Liver (tissue), 8 donors: ENCODE measurements at regions not wholly inside any gene's neighbourhood (a gene's known extent, or its start where the extent isn't known, plus 50 kb on each side); places are given as distances from the start of the nearest gene placed in this dataset.
"Not testable (repeated sequence)": the region's sequence is repeated elsewhere in the genome, so short reads cannot be mapped to it uniquely, and the experiment has no call there.

ENCODE experiments used
- DNase-seq: peaks from one replicate; pipeline ENCODE4 v3.0.0-alpha.2; 2017; ENCODE audit warnings: low spot score
- H3K27ac ChIP-seq, 2 donors: one replicate each; pipeline ENCODE4 v1.7.0; 2013; ENCODE audit warnings: inconsistent platforms in 2 of 2, low read length in 2 of 2, control low read depth in 1 of 2, low read depth in 1 of 2, mild to moderate bottlenecking in 1 of 2
- H3K27me3 ChIP-seq, 4 donors: one replicate each; pipeline versions ENCODE4 v1.6.1 to v1.7.0; 2013; ENCODE audit warnings: low read length in 3 of 4, inconsistent platforms in 1 of 4, mild to moderate bottlenecking in 1 of 4, moderate library complexity in 1 of 4; ENCODE audit not compliant: control insufficient read depth in 4 of 4, insufficient read depth in 4 of 4
- H3K36me3 ChIP-seq, 4 donors: one replicate each; pipeline versions ENCODE4 v1.6.1 to v1.7.0; 2013; ENCODE audit warnings: low read length in 3 of 4, mild to moderate bottlenecking in 3 of 4, low read depth in 1 of 4, moderate library complexity in 1 of 4; ENCODE audit not compliant: control insufficient read depth in 4 of 4, insufficient read depth in 3 of 4
- H3K4me1 ChIP-seq, 4 donors: one replicate each; pipeline versions ENCODE4 v1.6.1 to v1.7.0; 2013; ENCODE audit warnings: low read length in 3 of 4, mild to moderate bottlenecking in 3 of 4, moderate library complexity in 1 of 4; ENCODE audit not compliant: control insufficient read depth in 4 of 4, insufficient read depth in 4 of 4
- H3K4me3 ChIP-seq, 3 donors: one replicate each; pipeline versions ENCODE4 v1.6.1 to v1.7.0; 2013; ENCODE audit warnings: low read length in 3 of 3, control low read depth in 1 of 3, low read depth in 1 of 3, mild to moderate bottlenecking in 1 of 3
- H3K9ac ChIP-seq, 2 donors: one replicate each; pipeline ENCODE4 v1.7.0; 2013; ENCODE audit warnings: low read length in 2 of 2, mild to moderate bottlenecking in 2 of 2, moderate library complexity in 2 of 2, control low read depth in 1 of 2, low read depth in 1 of 2
- H3K9me3 ChIP-seq, 4 donors: one replicate each; pipeline versions ENCODE4 v1.6.1 to v1.7.0; 2013; ENCODE audit warnings: low read length in 3 of 4; ENCODE audit not compliant: control insufficient read depth in 4 of 4
- FOXA1 ChIP-seq: IDR thresholded peaks from 2 replicates; pipeline ENCODE4 v1.6.1; 2016; ENCODE audit warnings: antibody characterized with exemption
- FOXA2 ChIP-seq: IDR thresholded peaks from 2 replicates; pipeline ENCODE4 v1.6.1; 2016; ENCODE audit warnings: antibody characterized with exemption
- GABPA ChIP-seq, 2 donors: IDR thresholded peaks in 1 of 2; conservative IDR thresholded peaks in 1 of 2; 2 replicates each; pipeline ENCODE4 v1.6.1; 2016; ENCODE audit warnings: antibody characterized with exemption in 2 of 2, mild to moderate bottlenecking in 1 of 2, moderate library complexity in 1 of 2
- HNF4A ChIP-seq, 2 donors: conservative IDR thresholded peaks; 2 replicates each; pipeline ENCODE4 v1.6.1; 2016; ENCODE audit warnings: antibody characterized with exemption in 2 of 2, mild to moderate bottlenecking in 2 of 2
- HNF4G ChIP-seq: IDR thresholded peaks from 2 replicates; pipeline ENCODE4 v1.6.1; 2016; ENCODE audit warnings: antibody characterized with exemption
- JUND ChIP-seq, 2 donors: IDR thresholded peaks; 2 replicates each; pipeline ENCODE4 v1.6.1; 2016; ENCODE audit warnings: antibody characterized with exemption in 2 of 2
- RAD21 ChIP-seq, 2 donors: IDR thresholded peaks; 2 replicates each; pipeline ENCODE4 v1.6.1; 2016; ENCODE audit warnings: antibody characterized with exemption in 2 of 2, mild to moderate bottlenecking in 2 of 2
- RXRA ChIP-seq, 2 donors: IDR thresholded peaks; 2 replicates each; pipeline ENCODE4 v1.6.1; 2017 to 2018; ENCODE audit warnings: antibody characterized with exemption in 2 of 2, mild to moderate bottlenecking in 1 of 2
- SP1 ChIP-seq: IDR thresholded peaks from 2 replicates; pipeline ENCODE4 v1.6.1; 2018; ENCODE audit warnings: antibody characterized with exemption, mild to moderate bottlenecking
- YY1 ChIP-seq: IDR thresholded peaks from 2 replicates; pipeline ENCODE4 v1.6.1; 2016; ENCODE audit warnings: antibody characterized with exemption, mild to moderate bottlenecking
- WGBS: extraction: QIAGEN DNeasy Blood & Tissue Kit; methylation state at CpG from one replicate; pipeline ENCODE4 v1.1.7; 2013; 5-methylcytosine and 5-hydroxymethylcytosine counted together
- TF ChIP-seq, protein P1 (sequence below): IDR thresholded peaks from 2 replicates; pipeline ENCODE4 v1.6.1; 2016; ENCODE audit warnings: antibody characterized with exemption
- TF ChIP-seq, protein P2 (sequence below): fragments of 150-350 bp; IDR thresholded peaks from 2 replicates; pipeline ENCODE4 v1.5.1; 2017; ENCODE audit warnings: improper control_type of control experiment, low read depth, low read length; ENCODE audit not compliant: missing input control
- TF ChIP-seq, protein P3 (sequence below): IDR thresholded peaks from 2 replicates; pipeline ENCODE4 v1.6.1; 2016; ENCODE audit warnings: antibody characterized with exemption, mild to moderate bottlenecking
- TF ChIP-seq, protein P4 (sequence below): IDR thresholded peaks from 2 replicates; pipeline ENCODE4 v1.6.1; 2016; ENCODE audit warnings: antibody characterized with exemption
- donor health status: healthy.
- donor health status: healthy.
- donor health status: healthy.
- donor health status: healthy.
- donor health status: healthy.

DNA sequence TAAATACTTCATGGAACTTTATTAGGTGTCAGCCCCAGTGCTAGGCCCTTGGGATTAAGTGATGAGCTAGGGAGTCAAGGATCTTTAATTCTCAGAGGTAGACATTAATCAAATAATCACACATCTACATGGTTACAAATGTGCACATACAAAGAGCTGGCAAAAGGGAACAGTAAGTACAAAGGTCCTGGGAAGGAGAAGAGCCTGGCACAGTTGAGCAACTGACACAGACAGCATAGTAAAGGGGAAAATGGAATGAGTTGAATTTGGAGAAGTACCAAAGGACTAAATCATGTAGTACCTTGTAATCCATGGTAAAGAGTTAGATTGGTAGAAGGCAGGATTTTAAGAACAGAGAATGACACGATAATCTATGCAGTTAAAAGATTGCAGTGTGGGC is 116.3 kb downstream of the APIP start:
- Histone ChIP-seq H3K27ac (no peak overlapping the region), H3K9me3 (no peaks in the 10 kb centered on the region), H3K36me3 (no peaks in the 10 kb centered on the region), H3K4me1 (peaks cover 0 to 19% (median 8%) of the 10 kb centered on the region in 4 donors), H3K27me3 (no peaks in the 10 kb centered on the region), H3K9ac (no peak overlapping the region), H3K4me3 (no peak overlapping the region)
- TF ChIP-seq FOXA1 (no peak), YY1 (peak; percentile 54), HNF4G (peak; percentile 69), HNF4A (conservative IDR thresholded peaks at IDR 0.05) (peak; percentile 79 to 80), FOXA2 (no peak), RAD21 (IDR thresholded peaks at IDR 0.05) (peak in 1 of 2 donors; percentile 52), RXRA (IDR thresholded peaks at IDR 0.05) (peak; percentile 14 to 69), SP1 (peak; percentile 66), GABPA (IDR thresholded peaks at IDR 0.05 in 1 of 2, conservative IDR thresholded peaks at IDR 0.05 in 1 of 2) (no peak)
- TF ChIP-seq, protein P1, sequence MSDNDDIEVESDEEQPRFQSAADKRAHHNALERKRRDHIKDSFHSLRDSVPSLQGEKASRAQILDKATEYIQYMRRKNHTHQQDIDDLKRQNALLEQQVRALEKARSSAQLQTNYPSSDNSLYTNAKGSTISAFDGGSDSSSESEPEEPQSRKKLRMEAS: peak; percentile 15
- TF ChIP-seq, protein P2, sequence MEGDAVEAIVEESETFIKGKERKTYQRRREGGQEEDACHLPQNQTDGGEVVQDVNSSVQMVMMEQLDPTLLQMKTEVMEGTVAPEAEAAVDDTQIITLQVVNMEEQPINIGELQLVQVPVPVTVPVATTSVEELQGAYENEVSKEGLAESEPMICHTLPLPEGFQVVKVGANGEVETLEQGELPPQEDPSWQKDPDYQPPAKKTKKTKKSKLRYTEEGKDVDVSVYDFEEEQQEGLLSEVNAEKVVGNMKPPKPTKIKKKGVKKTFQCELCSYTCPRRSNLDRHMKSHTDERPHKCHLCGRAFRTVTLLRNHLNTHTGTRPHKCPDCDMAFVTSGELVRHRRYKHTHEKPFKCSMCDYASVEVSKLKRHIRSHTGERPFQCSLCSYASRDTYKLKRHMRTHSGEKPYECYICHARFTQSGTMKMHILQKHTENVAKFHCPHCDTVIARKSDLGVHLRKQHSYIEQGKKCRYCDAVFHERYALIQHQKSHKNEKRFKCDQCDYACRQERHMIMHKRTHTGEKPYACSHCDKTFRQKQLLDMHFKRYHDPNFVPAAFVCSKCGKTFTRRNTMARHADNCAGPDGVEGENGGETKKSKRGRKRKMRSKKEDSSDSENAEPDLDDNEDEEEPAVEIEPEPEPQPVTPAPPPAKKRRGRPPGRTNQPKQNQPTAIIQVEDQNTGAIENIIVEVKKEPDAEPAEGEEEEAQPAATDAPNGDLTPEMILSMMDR: no peak
- TF ChIP-seq, protein P3, sequence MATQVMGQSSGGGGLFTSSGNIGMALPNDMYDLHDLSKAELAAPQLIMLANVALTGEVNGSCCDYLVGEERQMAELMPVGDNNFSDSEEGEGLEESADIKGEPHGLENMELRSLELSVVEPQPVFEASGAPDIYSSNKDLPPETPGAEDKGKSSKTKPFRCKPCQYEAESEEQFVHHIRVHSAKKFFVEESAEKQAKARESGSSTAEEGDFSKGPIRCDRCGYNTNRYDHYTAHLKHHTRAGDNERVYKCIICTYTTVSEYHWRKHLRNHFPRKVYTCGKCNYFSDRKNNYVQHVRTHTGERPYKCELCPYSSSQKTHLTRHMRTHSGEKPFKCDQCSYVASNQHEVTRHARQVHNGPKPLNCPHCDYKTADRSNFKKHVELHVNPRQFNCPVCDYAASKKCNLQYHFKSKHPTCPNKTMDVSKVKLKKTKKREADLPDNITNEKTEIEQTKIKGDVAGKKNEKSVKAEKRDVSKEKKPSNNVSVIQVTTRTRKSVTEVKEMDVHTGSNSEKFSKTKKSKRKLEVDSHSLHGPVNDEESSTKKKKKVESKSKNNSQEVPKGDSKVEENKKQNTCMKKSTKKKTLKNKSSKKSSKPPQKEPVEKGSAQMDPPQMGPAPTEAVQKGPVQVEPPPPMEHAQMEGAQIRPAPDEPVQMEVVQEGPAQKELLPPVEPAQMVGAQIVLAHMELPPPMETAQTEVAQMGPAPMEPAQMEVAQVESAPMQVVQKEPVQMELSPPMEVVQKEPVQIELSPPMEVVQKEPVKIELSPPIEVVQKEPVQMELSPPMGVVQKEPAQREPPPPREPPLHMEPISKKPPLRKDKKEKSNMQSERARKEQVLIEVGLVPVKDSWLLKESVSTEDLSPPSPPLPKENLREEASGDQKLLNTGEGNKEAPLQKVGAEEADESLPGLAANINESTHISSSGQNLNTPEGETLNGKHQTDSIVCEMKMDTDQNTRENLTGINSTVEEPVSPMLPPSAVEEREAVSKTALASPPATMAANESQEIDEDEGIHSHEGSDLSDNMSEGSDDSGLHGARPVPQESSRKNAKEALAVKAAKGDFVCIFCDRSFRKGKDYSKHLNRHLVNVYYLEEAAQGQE: no peak
- WGBS: 76% methylated on average over 1 of the region's 1 CpG
- DNase-seq: no peak

DNA sequence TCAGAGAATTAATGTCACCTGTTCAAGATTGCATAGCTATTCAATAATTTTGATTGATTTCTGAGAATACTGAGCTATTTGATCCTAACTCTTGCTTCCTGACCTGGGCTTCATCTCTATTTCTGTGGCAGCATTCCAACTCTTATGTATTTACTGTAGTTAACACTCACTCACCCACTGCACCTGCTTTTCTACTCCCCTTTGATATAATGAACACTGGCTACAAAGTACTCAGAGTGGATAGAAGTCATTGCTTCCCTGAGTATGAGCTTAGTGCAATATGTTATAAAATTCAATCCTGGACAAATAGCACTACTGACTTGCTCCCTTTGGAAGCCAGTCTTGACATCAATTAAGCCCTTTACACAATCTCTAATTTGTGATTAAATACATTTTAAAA is 117.2 kb downstream of the APIP start:
- TF ChIP-seq FOXA2 (no peak), JUND (IDR thresholded peaks at IDR 0.05) (no peak), SP1 (no peak), RXRA (IDR thresholded peaks at IDR 0.05) (no peak), GABPA (IDR thresholded peaks at IDR 0.05 in 1 of 2, conservative IDR thresholded peaks at IDR 0.05 in 1 of 2) (no peak)
- TF ChIP-seq, protein P4, sequence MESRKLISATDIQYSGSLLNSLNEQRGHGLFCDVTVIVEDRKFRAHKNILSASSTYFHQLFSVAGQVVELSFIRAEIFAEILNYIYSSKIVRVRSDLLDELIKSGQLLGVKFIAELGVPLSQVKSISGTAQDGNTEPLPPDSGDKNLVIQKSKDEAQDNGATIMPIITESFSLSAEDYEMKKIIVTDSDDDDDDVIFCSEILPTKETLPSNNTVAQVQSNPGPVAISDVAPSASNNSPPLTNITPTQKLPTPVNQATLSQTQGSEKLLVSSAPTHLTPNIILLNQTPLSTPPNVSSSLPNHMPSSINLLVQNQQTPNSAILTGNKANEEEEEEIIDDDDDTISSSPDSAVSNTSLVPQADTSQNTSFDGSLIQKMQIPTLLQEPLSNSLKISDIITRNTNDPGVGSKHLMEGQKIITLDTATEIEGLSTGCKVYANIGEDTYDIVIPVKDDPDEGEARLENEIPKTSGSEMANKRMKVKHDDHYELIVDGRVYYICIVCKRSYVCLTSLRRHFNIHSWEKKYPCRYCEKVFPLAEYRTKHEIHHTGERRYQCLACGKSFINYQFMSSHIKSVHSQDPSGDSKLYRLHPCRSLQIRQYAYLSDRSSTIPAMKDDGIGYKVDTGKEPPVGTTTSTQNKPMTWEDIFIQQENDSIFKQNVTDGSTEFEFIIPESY: no peak
- TF ChIP-seq, protein P1: no peak
- TF ChIP-seq, protein P2: no peak
- DNase-seq: no peak
- Histone ChIP-seq H3K36me3 (no peaks in the 10 kb centered on the region), H3K4me1 (peaks cover 0 to 19% (median 8%) of the 10 kb centered on the region in 4 donors), H3K9me3 (no peaks in the 10 kb centered on the region), H3K4me3 (no peak overlapping the region), H3K27me3 (no peaks in the 10 kb centered on the region), H3K27ac (no peak overlapping the region), H3K9ac (no peak overlapping the region)

DNA sequence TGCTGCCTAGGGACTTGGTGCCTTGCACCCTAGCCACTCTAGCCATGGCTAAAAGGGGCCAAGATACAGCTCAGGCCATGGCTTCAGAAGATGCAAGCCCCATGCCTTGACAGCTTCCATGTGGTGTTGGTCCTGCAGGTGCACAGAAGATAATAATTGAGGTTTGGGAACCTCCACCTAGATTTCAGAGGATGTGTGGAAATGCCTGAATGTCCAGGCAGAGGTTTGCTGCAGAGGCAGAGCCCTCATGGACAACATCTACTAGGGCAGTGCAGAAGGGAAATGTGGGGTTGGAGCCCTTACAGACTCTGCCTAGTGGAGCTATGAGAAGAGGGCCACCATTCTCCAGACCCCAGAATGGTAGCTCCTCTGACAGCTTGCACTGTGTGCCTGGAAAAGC is 118.7 kb downstream of the APIP start:
- not testable (repeated sequence) for DNase-seq, H3K9me3 ChIP-seq, H3K27ac ChIP-seq, H3K36me3 ChIP-seq, H3K9ac ChIP-seq, H3K4me3 ChIP-seq, H3K27me3 ChIP-seq
- peaks cover under 1 to 30% (median 16%) of the 10 kb centered on the region in 4 donors for H3K4me1 ChIP-seq
